ENCODE measurements at regions not wholly inside any gene's neighbourhood (a gene's known extent, or its start where the extent isn't known, plus 50 kb on each side); places are given as distances from the start of the nearest gene placed in this dataset.
"Not testable (repeated sequence)": the region's sequence is repeated elsewhere in the genome, so short reads cannot be mapped to it uniquely, and the experiment has no call there.

- no peak for DNase-seq
These were observed 100.1 kb downstream of the EIF4E start for GRCh38 chr4:98828801-98829200.

- no peak for DNase-seq
These were observed 101.3 kb downstream of the EIF4E start for GRCh38 chr4:98827661-98828060.

GRCh38 chr4:98822144-98822543 lies 106.8 kb downstream of the EIF4E start:
- DNase-seq, result no peak

DNA sequence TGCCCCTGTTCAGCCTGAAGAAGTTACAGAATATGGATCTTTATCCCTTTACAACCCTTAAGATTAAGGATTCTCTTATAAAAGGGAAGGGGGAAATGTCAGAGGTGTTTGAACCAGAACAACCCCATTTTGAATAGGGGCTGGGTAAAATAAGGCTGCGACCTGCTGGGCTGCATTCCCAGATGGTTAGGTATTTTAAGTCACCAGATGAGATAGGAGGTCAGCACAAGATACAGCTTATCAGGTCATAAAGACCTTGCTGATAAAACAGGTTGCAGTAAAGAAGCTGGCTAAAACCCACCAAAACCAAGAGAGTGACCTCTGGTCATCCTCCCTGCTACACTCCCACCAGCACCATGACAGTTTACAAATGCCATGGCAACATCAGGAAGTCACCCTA lies 110.8 kb downstream of the EIF4E start:
- not testable (repeated sequence) for DNase-seq

GRCh38 chr4:98816816-98817215 lies 112.1 kb downstream of the EIF4E start:
- DNase-seq, result no peak

DNA sequence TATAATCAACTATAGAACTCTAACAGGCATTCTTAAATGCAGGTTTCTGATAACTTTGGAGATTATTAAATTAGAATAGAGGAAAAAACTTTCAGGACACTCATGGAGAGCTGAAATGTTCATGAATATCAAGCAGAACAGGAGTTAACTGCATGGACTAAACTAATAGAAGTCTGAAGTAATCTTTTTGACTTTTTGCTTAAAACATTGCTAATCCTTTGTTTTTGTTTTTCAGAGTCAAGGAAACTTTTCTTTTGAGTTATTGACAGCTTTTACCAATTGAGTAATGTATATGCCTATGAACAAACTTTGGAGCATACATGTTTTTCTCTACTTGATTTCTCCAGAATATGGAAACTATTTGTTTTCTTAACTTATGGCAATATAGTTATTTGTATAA lies 112.5 kb downstream of the EIF4E start:
- DNase-seq, result no peak

DNA sequence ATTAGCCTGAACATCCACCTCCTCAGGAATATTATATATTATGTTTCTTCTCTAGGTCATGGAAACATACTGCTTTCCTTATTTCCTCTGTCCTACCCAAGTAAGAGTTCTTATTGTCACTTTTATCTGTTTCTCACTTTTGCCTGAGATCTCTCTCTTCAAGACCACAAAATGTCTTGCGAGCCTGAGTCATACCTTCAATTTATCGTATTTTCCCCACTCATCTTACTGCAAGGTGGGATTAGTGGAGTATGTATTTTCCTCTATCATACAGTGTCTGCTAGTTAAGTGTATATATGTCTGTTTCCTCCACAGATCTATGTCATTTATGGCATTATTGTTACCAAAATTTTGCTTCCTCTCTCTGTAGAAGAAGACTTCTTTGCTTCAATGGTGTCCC lies 124.5 kb downstream of the EIF4E start:
- no peak for DNase-seq

- no peak for DNase-seq
These were observed 125.7 kb downstream of the EIF4E start for GRCh38 chr4:98803251-98803650.

GRCh38 chr4:98802770-98803198 lies 126.1 kb downstream of the EIF4E start:
- DNase-seq, result peak; percentile 38

DNA sequence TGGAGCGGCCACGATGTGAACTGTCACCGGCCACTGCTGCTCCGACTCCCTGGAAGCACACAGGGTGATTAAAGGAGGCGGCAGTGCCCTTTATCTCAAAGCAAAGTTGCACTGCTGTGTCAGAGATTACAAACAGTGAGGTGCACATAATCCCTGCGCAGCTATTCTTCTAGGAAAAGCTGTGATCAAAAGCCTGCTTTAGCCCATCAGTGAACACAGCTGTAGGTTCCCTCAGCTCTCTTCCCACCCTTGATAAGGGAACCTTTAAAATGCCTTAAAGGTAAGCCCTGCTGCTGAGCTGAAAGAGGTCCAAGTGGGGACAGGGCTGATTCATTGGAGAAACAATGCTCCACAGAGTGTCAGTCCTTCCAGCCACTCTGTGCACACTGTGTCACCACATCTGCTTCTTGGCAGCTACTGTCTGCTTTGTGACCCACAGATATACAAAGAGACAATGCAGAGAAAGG lies 127.6 kb downstream of the EIF4E start:
- no peak for DNase-seq

GRCh38 chr4:98796991-98797390 lies 131.9 kb downstream of the EIF4E start:
- no peak for DNase-seq

- peak; percentile 61 for DNase-seq
These were observed 134.2 kb downstream of the EIF4E start for GRCh38 chr4:98794565-98795205.

GRCh38 chr4:98793658-98794057 lies 135.2 kb upstream of the TSPAN5 start:
- DNase-seq, result no peak

DNA sequence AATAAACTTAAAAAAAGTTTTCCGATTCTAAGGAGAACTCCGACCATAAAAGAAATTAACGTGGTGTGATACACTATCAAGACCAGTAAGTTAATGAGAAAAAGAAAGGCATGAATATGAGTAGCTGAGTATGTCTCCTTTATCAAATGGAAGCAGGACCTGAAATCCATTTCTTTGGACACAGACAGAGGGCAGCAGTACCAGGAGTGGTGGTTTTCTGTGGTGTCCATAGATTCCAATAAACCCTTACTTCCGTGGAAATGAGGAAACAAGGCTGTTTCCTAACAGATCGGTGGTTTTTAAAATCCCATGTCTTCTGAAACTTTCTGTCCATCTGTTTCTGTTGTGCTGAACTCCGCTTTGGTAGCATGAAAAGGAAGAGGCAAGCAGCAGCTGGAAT lies 128.5 kb upstream of the TSPAN5 start:
- DNase-seq, result no peak

- no peak for DNase-seq
These were observed 126.7 kb upstream of the TSPAN5 start for GRCh38 chr4:98784947-98785706.

DNA sequence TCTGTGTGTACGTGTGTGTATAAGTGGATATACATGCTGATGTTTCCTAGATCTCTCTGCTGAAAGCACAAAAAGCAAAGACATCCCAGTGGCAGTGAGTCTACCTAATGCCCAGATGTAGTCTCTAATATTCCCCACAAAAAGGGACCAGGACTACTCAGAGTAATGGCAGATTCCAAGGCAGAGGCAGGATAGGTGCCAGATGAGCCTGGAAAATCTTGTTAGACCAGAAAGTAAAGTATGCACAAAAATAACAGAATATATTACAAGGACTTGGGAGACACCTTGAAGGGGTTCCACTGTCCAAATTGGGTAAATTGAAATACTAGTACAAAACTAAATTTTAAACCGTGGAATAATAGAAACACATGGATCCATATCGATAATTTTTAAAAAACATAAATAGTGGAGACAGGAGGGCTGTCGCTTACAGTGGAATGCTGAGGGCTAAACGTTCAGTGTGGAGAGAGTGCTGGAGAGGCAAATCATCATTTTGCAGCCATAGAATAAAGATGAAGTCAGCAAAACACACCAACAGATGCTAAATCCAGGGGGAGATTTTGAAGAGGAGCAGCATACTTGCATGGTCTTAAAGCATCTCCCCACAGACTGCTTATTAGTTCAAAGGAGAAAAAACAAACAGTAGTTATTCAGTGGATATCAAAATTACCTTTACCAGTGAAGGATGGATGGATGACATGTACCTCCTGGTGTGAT lies 123.4 kb upstream of the TSPAN5 start:
- no peak for DNase-seq

DNA sequence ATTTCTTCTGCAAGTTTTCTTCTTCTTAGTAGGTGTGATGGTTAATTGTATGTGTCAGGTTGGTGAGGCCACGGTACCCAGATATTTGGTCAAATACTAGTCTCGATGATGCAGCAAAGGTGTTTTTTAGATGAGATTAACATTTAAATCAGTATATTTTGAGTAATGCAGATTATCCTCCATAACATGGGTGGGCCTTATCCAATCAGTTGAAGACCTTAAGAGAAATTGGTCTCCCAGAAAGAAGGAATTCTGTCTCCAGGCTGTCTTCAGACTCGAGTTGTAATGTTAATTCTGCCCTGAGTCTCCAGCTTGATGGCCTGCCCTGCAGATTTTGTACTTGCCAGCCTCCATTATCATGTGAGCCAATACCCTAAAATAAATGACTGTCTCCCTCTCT lies 122.5 kb upstream of the TSPAN5 start:
- DNase-seq, result no peak

- DNase-seq, result no peak
These were observed 120.7 kb upstream of the TSPAN5 start for GRCh38 chr4:98779088-98779487.

GRCh38 chr4:98778206-98778605 lies 119.8 kb upstream of the TSPAN5 start:
- DNase-seq, result peak; percentile 72

DNA sequence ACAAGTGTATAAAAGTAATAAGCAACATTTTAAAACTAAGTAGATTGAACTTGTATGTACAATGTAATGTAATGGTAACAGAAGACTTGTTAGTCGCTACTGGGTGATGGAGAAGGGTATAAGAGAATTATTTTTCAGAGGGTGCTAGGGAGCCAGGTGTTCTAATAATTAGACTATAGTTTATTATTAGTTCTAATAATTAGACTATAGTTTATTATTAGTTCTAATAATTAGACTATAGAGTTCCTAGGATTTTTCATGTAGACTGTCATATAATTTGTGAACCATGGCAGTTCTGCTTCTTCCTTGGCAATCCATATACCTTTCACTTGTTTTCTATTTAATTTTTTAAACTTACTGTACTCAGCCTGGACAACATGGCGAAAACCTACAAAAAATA lies 117.3 kb upstream of the TSPAN5 start:
- DNase-seq, result no peak

DNA sequence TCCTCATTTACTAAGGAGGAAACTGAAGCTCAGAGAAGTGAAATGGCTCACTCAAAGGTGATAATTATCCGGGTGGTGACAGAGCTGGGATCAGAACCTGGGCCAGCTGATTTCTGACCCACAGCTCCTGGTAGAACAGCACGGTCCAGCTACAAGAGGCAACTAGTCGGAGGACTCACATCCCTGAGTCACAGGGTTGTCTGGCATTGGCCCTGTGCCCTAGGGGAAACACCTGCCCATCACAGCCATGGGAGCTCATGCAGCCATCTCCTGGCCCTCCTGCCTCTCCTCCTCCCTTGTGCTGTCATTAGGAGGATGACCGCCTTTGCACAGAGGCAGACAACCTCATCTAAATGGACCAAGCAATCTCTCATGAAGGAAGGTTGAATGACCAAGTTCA lies 115.2 kb upstream of the TSPAN5 start:
- no peak for DNase-seq

DNA sequence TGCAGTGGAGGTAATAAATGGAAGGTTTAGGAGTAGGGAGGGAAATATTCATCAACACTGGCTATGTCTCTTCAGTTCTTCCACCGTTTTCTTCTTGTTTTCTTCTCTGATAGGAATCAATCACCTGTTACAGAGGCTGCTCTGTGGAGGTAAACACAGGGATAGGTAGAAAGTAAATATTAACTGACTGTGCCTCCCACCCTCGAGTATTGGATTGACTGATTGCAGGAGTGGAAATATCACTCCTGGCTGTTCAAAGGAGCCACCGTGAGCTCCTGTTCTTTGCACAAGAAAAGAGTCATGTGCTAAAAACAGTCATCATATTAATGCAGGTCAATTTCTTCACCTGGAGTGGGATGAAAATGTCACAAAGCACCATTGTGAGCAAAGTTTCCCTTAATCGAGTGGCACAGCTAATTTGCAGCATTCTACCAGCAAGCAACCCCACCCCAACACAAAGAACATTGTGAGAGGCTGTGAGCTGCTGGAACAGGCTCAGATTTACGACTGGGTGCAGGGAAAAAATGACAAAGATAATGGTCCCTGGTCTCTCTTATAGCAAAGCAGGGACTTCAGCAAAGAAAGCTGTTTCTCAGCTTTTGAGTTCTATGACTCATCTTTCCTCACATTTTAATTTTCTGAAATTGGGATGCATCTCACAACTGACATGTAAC lies 113.7 kb upstream of the TSPAN5 start:
- DNase-seq, result no peak

GRCh38 chr4:98765771-98766170 lies 107.4 kb upstream of the TSPAN5 start:
- no peak for DNase-seq

Data from NCI-H226 (cell line).